IMR-90 (cell line): ENCODE measurements at regions not wholly inside any gene's neighbourhood (a gene's known extent, or its start where the extent isn't known, plus 50 kb on each side); places are given as distances from the start of the nearest gene placed in this dataset.

Experiments used
- CHD1 ChIP-seq: IDR thresholded peaks from 2 replicates; pipeline ENCODE4 v1.6.1; 2012; ENCODE audit warnings: low read depth, low read length, improper control_type of control experiment
- CTCF ChIP-seq: conservative IDR thresholded peaks from 2 replicates; pipeline ENCODE4 v1.5.1; 2012; ENCODE audit warnings: mild to moderate bottlenecking, low read depth, low read length, improper control_type of control experiment
- ELK1 ChIP-seq: fragments of 150-350 bp; IDR thresholded peaks from 2 replicates; pipeline ENCODE4 v1.6.1; 2016; ENCODE audit warnings: low read depth, mild to moderate bottlenecking, low read length, moderate library complexity, borderline replicate concordance
- POLR2A ChIP-seq: IDR thresholded peaks from 2 replicates; pipeline ENCODE4 v1.6.1; 2012; ENCODE audit warnings: mild to moderate bottlenecking, low read depth, low read length
- RAD21 ChIP-seq: IDR thresholded peaks from 2 replicates; pipeline ENCODE4 v1.6.1; 2012; ENCODE audit warnings: low read length, improper control_type of control experiment

GRCh38 chr16:79823639-79824038, 223.1 kb upstream of the MAF start:
- TF ChIP-seq CTCF, result no peak
- no peak for TF ChIP-seq RAD21
- TF ChIP-seq ELK1, result no peak
- TF ChIP-seq CHD1, result no peak
- no peak for TF ChIP-seq POLR2A
